GM20431 (cell line): ENCODE measurements at regions not wholly inside any gene's neighbourhood (a gene's known extent, or its start where the extent isn't known, plus 50 kb on each side); places are given as distances from the start of the nearest gene placed in this dataset.

Source experiments
- in situ Hi-C: fragments of 300-500 bp; cut with MseI, MboI; formaldehyde crosslinking; loops from one replicate; pipeline ENCODE4 v1.15.0; 2020; ENCODE audit warnings: low sequenced_read_pairs; ENCODE audit not compliant: unreplicated experiment

DNA sequence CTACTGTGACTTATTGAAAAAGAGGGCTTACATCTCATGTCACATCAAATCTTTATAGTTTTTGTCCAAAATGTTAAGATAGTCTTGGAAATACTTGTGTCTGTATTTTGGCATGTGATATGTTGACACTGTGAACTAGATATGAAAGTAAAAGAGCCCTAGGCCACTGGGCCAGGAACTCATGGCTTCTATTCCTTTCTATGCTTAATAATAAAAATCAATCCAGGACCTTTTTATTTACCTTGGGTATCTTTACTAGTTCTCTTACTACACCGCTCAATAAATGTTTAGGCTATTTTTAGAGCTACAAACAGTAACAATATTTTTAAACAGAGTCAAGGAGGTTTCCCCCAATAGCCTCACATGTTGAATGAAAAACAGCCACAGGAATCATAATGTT is 348.6 kb upstream of the SLC24A2 start:
- in situ Hi-C loops = no loop called here

DNA sequence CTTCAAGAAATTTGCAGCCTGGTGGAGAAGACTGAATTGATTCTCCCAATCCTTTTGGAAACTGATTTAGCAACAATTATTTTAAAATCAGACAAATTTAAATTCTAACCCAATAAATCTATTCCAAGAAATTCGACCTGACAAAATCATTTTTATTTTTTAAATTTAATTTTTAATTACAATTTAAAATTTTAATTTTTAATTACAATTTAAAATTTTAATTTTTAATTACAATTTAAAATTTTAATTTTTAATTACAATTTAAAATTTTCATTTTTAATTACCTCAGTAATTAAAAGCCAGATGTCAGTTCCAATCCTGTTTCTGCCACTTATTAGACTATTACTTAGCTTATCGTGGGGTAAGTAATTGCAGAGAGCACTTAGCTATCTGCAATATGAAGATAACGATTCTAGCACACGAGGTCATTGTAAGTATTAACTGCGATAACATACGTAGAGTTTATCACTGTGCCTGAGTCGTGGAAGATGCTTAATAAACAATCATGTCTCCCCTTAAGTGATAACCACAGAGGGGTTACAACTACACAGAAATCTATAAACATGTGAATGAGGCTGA is 346.4 kb upstream of the SLC24A2 start:
- in situ Hi-C loops = no loop called here

DNA sequence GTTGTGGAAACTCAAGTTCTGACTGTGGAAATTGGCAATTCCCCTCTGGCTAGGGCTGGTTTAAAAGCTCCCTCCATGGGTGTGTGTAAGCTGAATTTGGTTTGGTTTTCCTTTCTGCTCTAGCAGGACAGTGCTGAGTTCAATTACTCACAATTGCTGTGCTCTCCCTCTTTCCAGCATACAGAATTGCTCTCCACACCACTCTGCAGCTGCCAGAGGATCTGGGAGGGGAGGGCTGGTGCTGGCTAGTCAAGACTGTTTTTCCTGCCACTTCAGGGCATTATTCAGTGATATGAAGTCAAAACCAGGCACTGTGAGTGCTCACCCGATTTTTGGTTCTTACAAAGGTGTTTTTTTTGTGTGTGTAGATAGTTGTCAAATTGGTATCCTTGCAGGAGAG is 336.9 kb upstream of the SLC24A2 start:
- in situ Hi-C loops = no loop called here

DNA sequence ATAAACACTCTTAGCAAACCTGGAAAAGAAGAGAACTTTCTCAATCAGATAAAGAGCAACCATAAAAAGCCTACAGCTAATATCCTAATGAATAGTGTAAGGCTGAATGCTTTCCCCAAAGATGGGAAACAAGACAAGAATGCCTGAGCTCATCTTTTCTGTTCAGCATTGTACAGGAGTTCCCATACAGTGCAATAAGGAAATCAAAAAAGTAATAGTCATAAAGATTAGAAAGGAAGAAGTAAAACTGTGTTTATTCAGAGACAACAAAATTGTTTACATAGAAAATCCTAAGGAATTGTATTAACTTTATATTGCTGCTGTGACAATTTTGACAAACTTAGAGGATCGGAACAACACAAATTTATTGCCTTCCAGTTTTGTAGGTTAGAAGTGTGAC is 330.7 kb upstream of the SLC24A2 start:
- in situ Hi-C loops = no loop called here

DNA sequence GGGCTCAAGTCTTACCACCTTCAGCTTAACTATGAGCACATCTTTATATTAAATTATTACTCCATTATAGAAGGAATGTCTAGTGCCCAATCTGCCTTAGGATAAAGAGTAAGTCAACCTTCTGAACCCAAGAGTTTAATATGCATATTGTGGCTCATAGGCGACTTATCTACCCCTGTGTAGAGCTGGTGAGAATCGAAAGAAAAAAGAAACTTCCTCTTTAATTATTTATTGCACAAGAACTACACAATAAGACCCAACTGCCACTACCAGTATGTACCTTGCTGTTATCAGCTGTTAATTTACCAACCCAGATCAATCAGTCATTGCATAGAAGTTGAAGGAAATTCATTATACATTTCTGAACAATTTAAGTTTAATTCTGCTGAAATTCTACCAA is 329.1 kb upstream of the SLC24A2 start:
- in situ Hi-C loops = no loop called here

GRCh38 chr9:20117482-20117881 is 328.6 kb upstream of the SLC24A2 start:
- in situ Hi-C loops = no loop called here

DNA sequence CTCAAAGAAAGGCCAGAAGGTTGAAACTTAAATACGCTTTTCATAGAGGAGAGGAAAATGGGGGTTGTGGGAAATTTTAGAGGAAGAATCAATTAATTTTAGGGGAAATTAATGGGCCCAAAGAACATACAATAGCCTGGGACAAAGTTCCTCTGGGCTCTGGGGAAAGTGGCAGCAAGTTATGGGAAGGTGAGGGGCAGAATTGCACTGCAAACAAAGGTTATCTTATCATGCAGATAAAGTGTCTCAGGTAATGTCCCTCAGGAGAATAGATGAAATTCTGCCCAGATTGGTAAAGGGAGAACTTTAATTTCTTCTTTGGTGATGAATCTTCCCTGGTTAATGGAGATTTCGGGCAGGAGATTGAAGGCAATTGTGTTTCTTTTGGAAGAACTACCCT is 326.1 kb upstream of the SLC24A2 start:
- in situ Hi-C loops = no loop called here

DNA sequence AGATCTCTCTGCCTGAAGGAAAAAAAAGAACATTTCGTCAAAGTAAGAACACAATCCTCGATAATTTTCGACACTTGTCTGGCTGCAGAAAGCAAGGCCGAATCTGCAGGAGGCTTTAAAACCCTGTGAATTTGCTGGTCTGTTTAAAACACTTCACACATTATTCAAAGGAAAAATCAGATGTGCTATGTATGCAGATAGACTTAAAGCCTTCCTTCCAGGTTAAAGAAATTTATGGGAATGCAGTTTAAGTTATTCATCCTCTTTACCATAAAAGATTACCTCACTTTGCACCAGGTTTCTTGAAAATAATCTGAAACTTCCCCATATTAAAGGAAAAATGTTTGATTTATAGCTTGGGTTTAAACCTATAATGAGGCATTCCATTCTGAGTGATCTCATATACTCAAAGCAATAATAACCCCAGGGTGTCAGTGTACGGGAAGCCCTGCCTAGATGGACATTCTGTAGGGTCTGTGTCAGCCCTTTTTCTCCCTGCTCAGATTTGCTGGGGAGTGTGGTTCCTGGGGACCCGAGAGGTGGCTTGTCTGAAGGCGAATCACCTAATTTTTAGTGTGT is 323.5 kb upstream of the SLC24A2 start:
- in situ Hi-C loops = no loop called here

- in situ Hi-C loops = no loop called here
These were observed 322.5 kb upstream of the SLC24A2 start for GRCh38 chr9:20111173-20111843.

DNA sequence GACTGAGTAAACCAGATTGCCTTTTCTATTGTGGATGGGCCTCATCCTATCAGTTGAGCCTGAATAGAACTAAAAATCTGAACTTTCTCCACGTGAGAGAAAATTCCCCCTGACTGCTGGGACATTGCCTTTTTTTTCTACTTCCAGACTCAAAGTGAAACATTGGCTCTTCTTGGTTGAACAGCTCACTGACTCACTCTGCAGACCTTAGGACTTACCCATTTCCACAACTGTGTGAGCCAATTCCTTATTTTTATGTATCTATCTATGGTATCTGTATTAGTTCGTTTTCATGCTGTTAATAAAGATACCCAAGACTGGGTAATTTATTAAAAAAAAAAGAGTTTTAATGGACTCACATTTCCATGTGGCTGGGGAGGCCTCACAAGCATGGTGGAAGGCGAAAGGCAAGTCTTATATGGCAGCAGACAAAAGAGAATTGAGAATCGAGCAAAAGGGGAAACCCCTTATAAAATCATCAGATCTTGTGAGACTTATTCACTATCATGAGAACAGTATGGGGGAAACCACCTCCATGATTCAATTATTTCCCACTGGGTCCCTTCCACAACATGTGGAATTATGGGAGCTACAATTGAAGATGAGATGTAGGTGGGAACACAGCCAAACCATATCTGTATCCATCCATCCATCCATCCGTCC is 306.7 kb upstream of the SLC24A2 start:
- in situ Hi-C loops = no loop called here

GRCh38 chr9:20092561-20092960 is 303.7 kb upstream of the SLC24A2 start:
- in situ Hi-C loops = no loop called here

GRCh38 chr9:20087481-20087880 is 298.6 kb upstream of the SLC24A2 start:
- in situ Hi-C loops = no loop called here

GRCh38 chr9:20085842-20086241 is 297.0 kb upstream of the SLC24A2 start:
- in situ Hi-C loops = no loop called here

DNA sequence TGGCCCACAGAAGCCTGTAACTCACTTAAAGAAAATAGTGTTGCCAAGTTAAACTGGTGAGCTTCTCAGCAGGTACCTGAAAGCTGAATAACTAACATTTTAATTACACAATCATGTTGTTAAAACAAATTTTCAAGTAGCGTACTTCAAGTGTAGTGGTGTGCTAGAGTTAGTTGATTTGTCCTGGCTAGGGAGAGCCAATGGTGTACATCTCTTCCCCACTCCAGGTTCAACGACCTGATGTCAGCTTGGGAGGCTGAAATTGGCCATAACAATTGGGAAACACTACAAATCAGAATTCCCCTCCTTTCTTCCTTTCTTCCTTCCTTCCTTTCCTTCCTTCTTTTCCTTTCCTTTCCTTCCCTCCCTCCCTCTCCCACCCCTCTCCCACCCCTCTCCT is 295.3 kb upstream of the SLC24A2 start:
- in situ Hi-C loops = no loop called here

- in situ Hi-C loops = no loop called here
These were observed 294.6 kb upstream of the SLC24A2 start for GRCh38 chr9:20083390-20083789.

GRCh38 chr9:20082831-20083230 is 294.0 kb upstream of the SLC24A2 start:
- in situ Hi-C loops = no loop called here

DNA sequence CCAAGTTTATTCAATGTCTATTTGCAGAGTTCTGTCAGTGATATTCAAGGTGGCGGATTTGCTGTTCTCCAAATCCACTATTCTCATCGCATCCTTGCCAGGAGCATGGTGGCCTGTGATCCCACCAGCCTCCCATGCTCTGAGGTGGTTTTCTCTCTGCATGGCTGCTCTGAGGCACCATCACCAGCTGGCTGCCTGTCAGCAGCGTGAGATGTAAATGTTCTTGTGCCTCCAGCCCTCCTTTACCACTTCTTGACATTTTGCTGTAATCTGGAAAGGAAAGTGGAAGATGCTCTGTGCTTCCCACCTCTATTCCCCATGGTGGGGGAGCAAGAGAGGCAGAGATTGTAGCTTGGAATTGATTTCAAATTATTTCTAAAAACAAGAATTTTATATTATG is 293.6 kb upstream of the SLC24A2 start:
- in situ Hi-C loops = no loop called here

DNA sequence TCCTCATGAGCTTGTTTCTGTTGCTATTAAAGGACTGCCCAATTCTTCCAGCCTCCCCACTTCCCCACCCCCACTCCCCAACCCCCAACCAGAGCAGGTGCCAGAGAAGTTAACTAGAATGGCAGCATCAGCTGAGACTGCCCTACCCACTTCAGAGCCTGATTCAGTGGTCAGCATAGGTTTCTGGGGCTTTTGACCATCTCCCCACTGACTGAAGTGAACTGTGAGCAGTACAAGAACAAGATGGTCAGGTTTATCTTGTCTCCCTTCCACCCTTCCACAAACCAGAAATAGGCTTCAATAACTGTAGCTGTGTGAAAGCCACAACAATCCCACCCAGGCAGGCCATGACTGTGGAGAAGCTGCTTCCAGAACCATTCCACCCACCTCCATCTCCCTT is 289.4 kb upstream of the SLC24A2 start:
- in situ Hi-C loops = no loop called here

DNA sequence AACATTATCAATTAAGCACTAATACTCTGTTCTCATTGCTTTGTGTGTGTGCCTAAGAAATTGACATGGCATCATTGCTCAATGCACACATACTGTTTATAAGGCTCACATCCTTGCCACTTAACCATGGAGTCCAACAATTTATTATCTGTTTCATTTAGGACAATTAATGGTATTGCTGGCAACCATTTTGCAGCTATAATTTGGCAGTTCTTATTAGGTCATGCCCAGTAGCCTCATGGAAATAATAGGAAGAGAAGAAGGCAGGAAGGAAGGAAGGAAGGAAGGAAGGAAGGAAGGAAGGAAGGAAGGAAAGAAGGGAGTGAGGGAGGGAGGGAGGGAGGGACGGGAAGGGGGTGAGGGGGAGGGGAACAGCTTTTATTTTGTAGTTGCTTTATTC is 285.5 kb upstream of the SLC24A2 start:
- in situ Hi-C loops = no loop called here

DNA sequence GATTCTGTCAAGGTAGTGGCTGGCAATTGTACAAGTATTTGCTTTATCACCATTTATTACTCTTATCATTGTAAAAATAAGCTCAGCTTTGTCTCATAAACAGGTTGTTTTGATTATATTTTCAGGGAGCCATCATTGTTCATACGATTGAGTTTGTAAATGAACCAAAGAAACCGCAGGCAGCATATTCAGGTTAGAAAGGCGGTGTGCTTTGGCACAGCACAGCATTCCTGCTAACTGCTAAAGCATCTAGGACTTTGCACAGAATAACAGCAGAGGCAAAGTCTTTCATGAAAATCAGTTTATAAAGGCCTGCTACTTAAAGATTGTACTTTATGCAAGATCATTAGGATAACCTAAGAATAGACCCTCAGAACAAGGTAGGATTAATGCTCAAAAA is 281.5 kb upstream of the SLC24A2 start:
- in situ Hi-C loops = no loop called here
